ENCODE measurements at regions not wholly inside any gene's neighbourhood (a gene's known extent, or its start where the extent isn't known, plus 50 kb on each side); places are given as distances from the start of the nearest gene placed in this dataset. TPM values are rescaled to one million over a fixed set of nuclear protein-coding genes. Genes with fewer than 3 reads are reported as not detected.

DNA sequence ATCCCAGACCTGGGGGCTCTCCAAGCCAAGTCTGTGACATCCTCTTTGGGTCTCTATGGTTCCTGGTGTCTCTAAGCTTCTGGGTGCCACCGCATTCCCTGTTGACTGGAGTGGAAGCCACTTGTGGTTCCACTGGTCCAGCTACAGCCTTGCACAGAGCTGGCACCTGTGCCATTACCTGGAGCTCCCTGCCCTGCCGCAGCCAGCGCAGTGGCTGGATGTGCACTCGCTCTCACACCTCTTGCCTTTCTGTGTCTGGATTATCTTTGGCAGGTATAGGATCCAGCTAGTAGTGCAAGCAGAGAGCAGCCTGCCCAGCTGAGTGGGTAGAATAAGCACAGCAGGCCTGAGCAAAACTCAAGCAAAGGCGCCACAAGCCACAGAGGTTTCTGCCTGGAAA, 1635.5 kb downstream of the OTOL1 start:
- H3K4me3 ChIP-seq (ENCODE audit: low read depth, low read length), result no peak overlapping the region
- DNase-seq (ENCODE audit: low read depth), result no peak
- TF ChIP-seq, protein P1, sequence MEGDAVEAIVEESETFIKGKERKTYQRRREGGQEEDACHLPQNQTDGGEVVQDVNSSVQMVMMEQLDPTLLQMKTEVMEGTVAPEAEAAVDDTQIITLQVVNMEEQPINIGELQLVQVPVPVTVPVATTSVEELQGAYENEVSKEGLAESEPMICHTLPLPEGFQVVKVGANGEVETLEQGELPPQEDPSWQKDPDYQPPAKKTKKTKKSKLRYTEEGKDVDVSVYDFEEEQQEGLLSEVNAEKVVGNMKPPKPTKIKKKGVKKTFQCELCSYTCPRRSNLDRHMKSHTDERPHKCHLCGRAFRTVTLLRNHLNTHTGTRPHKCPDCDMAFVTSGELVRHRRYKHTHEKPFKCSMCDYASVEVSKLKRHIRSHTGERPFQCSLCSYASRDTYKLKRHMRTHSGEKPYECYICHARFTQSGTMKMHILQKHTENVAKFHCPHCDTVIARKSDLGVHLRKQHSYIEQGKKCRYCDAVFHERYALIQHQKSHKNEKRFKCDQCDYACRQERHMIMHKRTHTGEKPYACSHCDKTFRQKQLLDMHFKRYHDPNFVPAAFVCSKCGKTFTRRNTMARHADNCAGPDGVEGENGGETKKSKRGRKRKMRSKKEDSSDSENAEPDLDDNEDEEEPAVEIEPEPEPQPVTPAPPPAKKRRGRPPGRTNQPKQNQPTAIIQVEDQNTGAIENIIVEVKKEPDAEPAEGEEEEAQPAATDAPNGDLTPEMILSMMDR (IDR thresholded peaks at IDR 0.05; ENCODE audit: insufficient read depth, low read depth, low read length), result no peak

DNA sequence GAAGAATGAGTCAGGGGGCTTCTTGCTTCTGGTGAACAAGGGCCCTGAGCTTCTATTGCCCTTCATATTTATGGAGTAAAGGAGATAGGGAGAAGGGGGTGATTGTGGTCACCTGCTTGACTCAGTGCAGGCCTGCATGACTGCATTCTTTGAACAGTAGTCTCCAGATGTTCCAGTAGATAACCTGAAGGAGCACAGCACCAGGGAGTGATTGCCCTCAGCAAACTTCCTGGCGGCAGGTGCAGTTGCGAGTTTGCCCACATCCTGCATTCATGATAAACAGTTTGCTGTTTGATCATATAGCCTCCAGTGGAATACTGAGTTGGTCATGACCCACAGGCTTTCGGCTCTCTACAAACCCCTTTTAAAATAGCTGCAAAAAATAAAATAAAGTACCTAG, 1632.7 kb downstream of the OTOL1 start:
- TF ChIP-seq, protein P1 (IDR thresholded peaks at IDR 0.05; ENCODE audit: insufficient read depth, low read depth, low read length), result no peak
- DNase-seq (ENCODE audit: low read depth), result no peak
- no peak overlapping the region for H3K4me3 ChIP-seq (ENCODE audit: low read depth, low read length)

DNA sequence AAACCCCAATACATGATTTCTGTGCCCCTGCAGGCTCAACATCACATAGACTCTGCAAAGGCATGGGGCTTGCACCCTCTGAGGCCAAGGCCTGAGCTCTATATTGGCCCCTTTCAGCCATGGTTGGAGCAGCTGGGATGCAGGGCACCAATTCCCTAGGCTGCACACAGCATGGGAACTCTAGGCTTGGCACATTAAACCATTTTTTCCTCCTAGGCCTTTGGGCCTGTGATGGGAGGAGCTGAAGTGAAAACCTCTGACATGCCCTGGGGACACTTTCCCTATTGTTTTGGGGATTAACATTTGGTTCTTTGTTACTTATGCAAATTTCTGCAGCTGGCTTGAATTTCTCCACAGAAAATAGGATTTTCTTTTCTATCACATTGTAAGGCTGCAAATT, 1629.5 kb downstream of the OTOL1 start:
- H3K4me3 ChIP-seq (ENCODE audit: low read depth, low read length), result no peak overlapping the region
- DNase-seq (ENCODE audit: low read depth), result no peak
- TF ChIP-seq, protein P1 (IDR thresholded peaks at IDR 0.05; ENCODE audit: insufficient read depth, low read depth, low read length), result no peak

Small RNA genes lying in the stretch of these regions (small RNA-seq; reads per million reads assigned to genes)
- not detected for gene MIR1263
- gene RNU7-82P, result not detected
